GM21723 (cell line): ENCODE measurements at regions not wholly inside any gene's neighbourhood (a gene's known extent, or its start where the extent isn't known, plus 50 kb on each side); places are given as distances from the start of the nearest gene placed in this dataset.

Experiments used
- ATAC-seq: cut with Tn5 transposase; IDR thresholded peaks from one replicate; pipeline ENCODE4 v1.9.1; 2021; ENCODE audit warnings: mild to moderate bottlenecking, moderate library complexity; ENCODE audit not compliant: unreplicated experiment

- no peak for ATAC-seq
Observed at GRCh38 chr6:10250655-10251220, 164.1 kb downstream of the TFAP2A start.

GRCh38 chr6:10248378-10248843 is 166.5 kb downstream of the TFAP2A start:
- ATAC-seq: no peak

GRCh38 chr6:10237298-10238038 is 177.4 kb downstream of the TFAP2A start:
- ATAC-seq: no peak

GRCh38 chr6:10235344-10235743 is 179.5 kb downstream of the TFAP2A start:
- ATAC-seq: no peak

GRCh38 chr6:10230531-10230930 is 184.3 kb downstream of the TFAP2A start:
- ATAC-seq: no peak

GRCh38 chr6:10223841-10224240 is 191.0 kb downstream of the TFAP2A start:
- no peak for ATAC-seq

- no peak for ATAC-seq
Observed at GRCh38 chr6:10221178-10221577, 193.7 kb downstream of the TFAP2A start.

- no peak for ATAC-seq
Observed at GRCh38 chr6:10219510-10219909, 195.4 kb downstream of the TFAP2A start.

- ATAC-seq: no peak
Observed at GRCh38 chr6:10217111-10217510, 197.8 kb downstream of the TFAP2A start.

GRCh38 chr6:10215326-10216110 is 199.4 kb downstream of the TFAP2A start:
- ATAC-seq: no peak

GRCh38 chr6:10210052-10210451 is 204.8 kb downstream of the TFAP2A start:
- ATAC-seq: no peak

- ATAC-seq: no peak
Observed at GRCh38 chr6:10205892-10206291, 209.0 kb downstream of the TFAP2A start.

- no peak for ATAC-seq
Observed at GRCh38 chr6:10205120-10205519, 209.8 kb downstream of the TFAP2A start.

GRCh38 chr6:10203651-10204050 is 211.2 kb downstream of the TFAP2A start:
- ATAC-seq: no peak

- no peak for ATAC-seq
Observed at GRCh38 chr6:10202581-10202980, 212.3 kb downstream of the TFAP2A start.

GRCh38 chr6:10201606-10202510 is 213.0 kb downstream of the TFAP2A start:
- no peak for ATAC-seq

- ATAC-seq: no peak
Observed at GRCh38 chr6:10196090-10196489, 218.8 kb downstream of the TFAP2A start.

GRCh38 chr6:10194816-10195672 is 219.8 kb downstream of the TFAP2A start:
- no peak for ATAC-seq

GRCh38 chr6:10193321-10193720 is 221.6 kb downstream of the TFAP2A start:
- no peak for ATAC-seq

GRCh38 chr6:10190042-10190441 is 224.8 kb downstream of the TFAP2A start:
- ATAC-seq: no peak
